ENCODE measurements at regions not wholly inside any gene's neighbourhood (a gene's known extent, or its start where the extent isn't known, plus 50 kb on each side); places are given as distances from the start of the nearest gene placed in this dataset.

DNA sequence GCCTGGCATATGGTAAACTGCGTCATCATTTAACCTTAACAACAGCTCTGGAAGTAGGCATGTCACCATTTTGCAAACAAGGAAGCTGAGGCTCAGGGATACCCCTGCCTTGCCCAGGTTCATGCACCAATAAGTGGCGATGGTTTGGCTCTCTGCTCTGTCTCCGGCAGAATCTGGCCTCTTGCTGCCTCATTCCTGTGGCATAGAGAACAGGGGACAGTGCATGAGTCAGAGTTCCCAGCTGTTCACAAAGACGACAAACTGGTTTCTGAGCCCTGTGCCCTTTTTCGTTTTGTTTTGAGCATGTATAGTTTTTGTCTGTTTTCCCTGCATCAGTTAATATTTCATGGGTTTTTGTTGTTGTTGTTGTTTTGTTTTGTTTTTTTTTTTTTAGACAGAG, 236.8 kb downstream of the OPA1 start:
- peak in 1 of 2 experiments; percentile 30 for DNase-seq

DNA sequence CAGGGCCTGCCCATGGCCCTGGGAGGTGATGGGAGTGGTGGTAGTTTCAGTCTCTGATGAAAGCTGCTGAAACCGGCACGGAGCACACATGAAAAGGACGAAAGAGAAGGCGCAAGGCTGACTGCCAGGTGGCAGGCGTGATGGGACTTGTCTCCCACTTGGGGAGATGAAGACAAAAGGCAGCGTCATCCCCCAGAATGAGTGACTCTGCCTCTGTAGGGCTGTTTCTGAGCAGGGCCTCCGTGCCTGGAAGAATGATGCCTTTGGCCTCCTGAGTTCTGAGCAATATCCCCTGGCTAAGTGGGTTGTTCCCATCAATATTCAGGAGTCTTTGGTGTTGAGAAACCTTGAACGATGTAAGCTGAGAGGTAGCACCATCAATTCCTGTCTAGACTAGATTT, 237.8 kb downstream of the OPA1 start:
- peak; percentile 22 to 31 for DNase-seq

DNA sequence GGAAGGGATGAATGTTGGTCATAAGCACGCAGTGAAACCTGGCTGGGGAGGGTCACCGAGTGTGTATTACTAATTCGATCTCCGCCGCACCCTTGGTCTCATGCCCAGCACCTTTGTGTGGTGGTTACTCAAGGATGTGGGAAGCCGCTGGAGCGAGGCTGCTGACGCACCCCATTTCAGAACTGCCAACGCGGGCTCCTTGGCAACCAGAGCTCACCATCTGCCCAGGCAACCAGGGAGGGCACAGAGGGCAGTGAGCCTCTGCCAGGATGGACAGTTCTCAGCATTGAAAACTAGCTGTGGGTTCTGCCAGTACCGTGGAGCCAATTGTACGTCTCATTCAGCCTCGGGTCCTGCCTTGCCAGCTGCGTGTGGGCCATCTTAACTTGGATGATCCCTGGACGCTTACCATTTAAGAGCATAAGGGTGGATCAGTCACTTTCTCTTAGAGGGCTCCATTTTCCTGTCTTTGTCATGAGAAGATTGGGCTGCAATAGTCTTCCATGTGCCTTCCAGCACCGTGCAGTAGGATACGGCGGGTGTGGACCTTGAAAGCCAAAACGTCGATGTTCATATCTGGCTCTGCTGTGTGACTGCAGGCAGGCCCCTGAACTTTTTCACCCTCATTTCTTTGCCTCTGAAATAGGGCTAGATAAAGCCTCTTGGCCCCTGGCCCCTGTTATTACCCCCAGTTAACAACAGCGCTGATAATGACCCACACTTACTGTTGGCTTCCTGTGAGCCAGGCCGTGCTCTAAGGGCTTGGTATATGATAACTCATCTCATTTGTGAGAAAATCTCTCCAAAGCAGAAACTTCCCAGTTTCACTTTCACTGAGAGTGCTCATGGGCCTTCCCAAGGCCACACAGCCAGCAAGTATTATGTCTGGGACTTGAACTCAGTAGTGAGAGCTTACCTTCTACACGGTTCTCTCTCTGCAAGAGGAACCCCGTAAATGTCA, 238.8 kb downstream of the OPA1 start:
- DNase-seq: peak; percentile 28 to 67

DNA sequence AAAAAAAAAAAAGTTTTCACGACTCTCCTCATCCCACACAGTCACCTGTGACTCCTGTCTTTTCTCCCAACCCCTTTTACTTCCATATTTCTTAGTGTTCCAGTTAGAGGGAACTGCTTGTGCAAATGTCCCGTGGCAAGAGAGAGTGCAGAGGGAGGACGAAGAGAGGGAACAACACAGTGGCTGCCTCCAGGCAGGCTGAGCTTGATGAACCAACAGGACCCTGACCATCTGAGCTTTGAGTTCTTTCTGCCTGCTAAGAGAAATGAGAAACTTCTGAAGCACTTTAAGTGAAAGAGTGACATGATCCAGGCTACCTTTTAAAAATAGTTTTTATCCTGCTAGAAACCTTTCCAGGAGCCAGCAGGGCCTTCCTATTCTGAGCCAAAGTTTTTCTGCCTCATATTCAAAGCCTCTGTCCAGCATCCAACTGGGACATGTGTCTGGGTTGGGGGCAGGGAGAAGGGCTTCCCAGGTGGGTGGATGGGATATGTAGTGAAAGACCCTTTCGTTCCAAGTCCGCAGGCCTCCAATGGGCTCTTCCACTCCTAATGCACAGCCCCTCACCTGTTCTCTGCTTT, 239.9 kb downstream of the OPA1 start:
- DNase-seq: no peak

DNA sequence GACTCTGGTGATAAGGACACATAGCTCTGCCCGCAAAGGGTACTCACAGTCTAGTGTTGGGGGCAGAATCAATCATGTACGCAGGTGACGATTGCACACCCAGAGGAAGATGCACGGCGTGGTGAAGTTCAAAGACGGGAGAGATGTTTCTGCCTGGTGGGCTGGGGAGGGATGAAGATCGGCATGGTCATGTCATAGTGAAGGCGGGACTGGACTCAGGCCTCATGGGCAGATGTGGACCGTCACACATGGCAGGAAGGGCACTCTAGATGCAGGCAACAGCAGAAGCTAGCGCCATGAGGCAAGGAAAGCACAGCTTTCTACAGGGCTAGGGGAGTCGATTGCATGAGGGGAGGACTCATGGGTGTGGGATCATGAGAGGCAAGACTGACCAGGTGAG, 240.6 kb downstream of the OPA1 start:
- DNase-seq: no peak

DNA sequence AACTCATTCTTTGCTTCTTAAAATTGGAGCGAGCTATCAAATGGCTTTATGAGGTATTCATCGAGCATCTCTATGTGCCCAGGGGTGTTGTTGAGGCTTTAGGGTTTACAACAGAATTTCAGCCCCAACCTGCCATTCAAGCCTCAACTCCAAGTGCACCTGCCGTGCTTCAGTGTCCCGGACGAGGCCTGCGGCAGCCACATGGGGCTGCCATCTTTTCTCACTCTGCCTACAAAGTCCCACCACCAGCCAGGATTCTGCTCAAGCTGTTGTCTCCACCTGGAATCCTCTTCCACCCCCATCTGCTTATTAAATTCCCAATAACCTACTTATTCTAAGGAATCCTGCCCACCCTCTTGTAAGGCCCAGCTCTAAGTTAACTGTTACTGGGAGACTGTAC, 242.4 kb downstream of the OPA1 start:
- no peak for DNase-seq

DNA sequence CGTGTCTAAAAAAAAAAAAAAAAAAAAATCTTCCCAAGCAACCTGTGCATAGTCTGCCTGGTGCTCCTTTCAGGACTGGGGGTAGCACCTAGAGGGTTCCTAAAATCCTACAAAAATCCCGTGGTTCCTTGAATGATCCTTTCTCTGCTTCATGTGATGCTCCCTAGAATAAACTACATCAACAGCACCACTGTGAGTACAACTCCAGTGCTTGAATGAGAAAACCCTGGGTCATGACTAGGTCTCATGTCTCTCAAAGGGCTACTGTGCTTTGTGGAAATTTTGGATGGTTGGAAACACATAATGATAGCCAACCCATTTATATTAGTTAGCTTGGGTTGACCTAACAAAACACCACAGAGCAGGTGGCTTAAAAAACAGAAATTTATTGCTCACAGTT, 243.5 kb downstream of the OPA1 start:
- no peak for DNase-seq

DNA sequence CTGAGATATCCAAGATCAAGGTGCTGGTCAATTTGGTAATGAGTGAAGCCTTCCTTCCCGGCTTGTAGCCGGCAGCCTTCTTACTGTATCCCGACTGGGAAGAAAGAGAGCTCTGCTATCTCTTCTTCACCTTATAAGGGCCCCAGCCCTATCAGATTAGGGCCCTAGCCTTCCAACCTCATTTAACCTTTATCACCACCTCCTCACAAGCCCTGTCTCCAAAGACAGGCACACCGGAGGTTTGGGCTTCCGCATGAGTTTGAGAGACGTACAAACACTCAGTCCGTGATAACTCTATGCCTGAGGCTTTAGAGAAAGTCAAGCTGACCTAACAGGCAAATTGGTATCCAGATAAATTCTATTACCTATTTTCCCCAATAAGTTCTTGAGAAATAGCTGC, 243.9 kb downstream of the OPA1 start:
- no peak for DNase-seq

DNA sequence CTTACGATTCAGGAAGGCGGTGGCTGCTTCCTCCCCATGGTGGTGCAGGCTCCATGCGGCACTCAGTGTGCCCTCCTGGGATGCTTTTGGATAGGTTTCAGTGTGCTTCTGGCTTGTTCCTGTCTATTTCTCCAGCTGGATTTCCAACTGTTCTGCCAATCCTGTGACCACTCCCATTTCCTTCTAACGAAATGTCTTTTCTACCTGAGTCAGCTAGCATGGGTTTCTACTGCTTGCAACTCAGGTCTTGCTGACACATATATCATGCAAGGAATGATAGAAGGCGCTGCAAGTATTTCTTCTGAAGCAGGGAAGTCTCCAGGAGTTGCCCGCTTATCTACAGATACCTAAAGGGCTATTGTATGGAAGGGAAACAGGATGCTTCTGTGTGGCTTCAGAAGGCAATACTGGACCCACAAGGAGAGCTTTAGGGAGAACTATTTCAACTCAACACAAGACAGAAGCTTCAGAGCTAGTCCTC, 244.4 kb downstream of the OPA1 start:
- DNase-seq: no peak

DNA sequence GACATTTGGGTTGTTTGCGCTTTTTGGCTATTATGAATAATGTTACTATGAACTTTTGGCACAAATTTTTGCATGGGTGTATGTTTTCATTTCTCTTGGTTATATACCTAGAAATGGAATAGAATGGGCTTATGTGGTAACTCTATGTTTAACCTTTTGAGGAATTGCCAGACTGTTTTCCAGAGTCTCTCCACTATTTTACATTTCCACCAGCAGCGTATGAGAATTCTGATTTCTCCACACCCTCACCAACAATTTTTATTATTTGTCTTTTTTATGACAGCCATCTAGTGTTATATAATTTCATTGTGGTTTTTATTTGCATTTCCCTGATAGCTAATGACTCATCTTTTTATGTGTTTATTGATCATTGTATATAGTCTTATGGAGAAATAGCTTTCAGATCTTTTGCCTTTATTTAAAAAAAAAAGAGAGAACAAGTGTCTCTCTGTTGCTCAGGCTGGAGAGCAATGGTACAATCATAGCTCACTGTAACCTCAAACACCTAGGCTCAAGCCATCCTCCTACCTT, 247.2 kb downstream of the OPA1 start:
- no peak for DNase-seq

DNA sequence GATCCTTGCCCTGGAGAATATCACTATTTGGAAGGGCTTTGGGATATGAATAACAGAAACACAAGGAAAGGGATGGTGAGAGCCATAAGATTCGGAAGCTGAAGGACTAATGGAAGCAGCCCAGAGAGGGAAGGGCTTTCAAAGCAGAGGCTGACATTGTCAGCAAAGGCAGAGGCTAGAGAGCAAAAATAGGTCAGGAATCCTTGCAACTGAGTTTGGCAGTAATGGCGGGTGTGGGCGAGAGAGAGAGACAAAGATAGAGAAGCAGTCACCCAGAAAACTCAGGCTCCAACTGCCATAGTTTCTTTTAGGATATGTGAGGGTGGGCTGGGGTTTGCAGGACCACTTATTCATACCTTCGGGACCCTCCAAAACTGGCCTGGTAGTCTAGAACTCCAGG, 248.6 kb downstream of the OPA1 start:
- no peak for DNase-seq

DNA sequence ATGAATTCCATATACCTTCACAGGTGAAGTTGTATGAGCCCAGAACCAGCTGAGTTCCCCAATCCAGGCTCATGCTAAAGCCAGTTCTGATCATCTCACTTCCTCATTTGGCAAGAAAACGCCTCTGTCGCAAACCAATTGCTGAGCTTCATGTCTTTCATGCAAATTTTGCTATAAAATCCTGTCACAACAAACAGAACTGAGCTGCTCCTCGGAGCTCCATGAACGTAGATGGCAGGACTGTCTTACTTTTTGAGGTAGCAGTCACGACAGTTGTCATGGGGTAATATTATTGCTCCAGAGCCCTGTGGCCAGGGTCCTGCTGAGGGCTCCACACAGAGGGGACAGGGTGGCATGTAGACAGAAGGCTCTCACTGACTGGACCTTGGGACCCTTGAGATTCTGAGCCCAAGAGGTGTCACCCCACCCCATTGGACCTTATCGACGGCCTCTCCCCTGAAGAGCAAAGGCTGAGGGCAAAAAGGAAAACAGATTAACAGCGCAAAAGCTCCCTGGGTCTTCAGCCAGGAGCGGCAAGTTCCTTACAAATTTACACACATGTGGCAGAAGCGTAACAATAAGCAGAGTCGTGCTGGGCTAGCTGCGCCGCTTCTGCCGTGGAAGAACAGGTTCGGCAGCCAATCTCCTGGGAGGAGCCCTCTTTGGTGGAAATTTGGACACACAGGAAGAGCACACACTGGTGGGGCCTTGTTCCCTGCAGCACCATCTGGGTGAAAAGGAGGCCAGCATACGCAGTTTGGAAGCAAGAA, 249.2 kb downstream of the OPA1 start:
- DNase-seq: no peak

DNA sequence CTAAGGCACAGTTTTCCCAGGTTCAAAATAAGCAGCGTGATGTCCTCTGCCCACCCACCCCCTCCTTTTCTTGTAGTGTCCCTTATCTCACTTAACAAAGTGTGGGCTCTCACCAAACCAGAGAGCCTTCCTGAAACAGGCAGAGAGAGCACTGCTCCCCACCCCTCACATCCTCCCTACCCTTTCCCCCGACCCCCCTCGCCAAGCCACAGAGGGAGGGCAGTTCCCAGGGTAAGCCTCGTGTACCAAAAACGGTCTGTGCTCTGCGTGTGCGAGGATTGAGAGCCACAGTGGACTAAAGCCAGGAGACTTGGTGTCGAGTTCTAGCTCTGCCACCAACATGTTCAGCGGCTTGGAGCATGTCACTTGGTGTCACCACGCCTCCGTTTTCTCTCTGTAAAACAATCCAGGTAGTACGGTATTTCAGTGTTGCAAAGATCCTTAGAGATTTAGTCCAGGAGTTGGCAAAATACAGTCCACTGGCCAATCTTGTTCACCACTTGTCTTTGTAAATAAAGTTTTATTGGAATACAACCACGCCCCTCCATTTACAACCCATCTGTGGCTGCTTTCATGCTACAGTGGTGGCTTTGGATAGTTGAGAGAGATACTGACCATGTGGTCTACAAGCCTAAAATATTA, 249.9 kb downstream of the OPA1 start:
- no peak for DNase-seq

DNA sequence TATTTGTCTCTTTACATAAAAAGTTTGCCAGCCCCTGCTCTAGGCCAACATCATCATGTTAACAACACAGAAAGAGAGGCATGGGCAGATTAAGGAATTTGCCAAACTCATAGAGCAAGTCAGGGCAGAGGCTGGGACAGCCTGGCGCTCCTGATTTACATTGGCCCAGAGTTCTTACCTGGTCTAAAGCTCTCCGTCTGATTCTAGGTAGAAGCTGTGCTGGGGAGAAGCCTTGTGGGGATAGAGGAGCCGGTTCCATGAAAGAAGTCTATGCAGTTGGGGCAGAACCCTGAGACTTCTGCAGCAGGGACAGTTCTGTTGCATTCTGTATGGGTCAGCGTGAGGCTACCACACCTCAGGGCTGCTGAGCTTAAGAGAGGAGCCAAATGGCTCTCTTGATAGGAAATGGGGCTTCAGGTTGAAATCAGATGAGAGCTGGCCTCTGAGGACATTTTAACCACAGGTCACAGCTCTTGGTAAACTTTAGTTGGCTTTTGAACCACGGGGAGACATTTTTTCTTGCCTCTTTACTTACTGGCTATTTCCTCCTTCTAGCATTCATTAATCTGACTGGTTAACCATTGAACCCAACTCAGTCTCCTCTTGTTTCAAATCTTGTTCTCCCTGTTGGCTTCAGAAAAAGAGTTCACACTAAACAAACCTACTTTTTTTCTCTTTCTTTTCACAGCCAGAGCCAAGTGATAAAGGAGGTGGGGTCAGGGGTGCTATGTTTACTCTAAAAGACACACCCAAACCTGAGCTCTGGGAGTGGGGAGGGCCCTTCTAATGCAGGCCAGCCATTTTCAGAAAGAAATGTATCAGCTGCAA, 250.7 kb downstream of the OPA1 start:
- DNase-seq: no peak

DNA sequence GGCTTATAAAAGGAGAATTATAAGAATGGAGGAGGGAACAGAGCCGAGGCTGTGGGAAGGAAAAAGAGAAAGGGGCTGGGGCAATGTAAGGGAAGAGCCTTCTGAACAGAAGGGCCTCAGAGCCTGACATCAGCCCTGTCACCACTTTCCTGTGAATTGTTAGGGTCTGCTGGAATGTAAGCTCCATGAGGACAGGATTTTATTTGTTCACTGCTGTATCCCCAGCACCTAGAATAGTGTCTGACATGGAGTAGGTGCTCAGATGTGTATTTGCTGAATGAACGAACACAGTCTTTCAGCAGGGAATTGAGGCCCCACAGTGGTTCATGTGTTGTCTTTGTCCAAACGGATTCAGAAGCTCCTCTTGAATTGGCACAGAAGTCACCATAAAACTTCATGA, 251.5 kb downstream of the OPA1 start:
- no peak for DNase-seq

DNA sequence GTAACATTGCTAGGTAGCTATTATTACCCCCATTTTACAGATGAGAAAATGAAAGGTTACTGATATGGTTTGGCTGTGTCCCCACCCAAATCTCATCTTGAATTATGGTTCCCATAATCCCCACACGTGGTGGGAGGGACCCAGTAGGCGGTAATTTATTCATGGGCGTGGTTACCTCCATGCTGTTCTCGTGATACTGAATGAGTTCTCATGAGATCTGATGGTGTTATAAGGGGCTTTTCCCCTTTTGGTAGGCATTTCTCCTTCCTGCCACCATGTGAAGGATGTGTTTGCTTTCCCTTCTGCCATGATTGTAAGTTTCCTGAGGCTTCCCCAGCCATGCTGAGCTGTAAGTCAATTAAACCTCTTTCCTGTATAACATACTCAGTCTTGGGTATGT, 252.1 kb downstream of the OPA1 start:
- DNase-seq: no peak

DNA sequence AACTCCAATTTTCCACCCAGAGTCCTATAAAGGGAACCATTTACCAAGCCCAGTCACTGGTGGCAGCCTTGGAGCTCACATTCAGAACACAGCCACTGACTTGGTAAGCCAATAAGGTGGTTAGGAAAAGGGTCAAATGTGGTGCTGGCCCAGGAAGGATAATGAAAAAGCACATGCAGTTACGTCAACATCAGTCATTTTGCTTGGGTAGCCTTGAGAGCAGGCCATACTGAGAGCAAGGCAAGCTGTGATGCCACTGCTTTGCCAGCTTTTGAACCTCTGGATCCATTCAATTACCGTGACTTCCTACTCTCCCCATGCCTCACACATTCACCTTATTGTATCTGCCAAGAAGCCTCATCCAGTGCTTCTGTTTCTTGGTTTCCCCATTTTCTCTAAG, 253.6 kb downstream of the OPA1 start:
- DNase-seq: no peak

DNA sequence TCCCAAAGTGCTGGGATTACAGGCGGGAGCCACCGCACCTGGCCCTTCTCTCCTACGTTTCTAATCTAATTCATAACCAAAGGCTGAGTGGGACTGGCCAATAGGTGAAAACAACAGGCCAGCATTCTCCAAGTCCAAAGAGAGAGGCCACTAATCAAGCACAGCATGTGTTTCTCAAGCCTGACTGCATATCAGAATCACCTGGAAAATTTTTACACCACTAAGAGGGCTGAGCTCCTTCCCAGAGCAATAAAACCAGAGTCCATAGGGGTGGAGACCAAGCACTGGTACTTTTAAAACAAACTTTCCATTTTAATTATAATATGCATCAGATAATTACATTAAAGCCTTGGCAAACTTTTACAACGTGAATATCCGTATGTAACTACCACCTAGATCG, 254.4 kb downstream of the OPA1 start:
- DNase-seq: no peak

DNA sequence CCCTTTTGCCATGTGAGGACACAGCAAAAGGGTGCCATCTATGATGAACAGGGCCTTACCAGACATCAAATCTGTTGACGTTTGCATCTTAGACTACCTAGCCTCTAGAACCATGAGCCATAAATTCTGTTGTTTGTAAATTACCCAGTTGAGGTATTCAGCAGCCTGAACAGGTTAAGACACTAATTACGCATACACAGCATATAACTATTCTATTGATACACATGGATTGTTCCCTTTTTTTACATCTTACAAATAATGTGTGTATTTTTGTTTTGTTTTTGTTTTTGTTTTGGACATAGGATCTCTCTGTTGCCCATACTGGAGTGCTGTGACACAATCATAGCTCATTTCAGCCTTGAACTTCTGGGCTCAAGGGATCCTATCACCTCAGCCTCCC, 255.5 kb downstream of the OPA1 start:
- DNase-seq: no peak

DNA sequence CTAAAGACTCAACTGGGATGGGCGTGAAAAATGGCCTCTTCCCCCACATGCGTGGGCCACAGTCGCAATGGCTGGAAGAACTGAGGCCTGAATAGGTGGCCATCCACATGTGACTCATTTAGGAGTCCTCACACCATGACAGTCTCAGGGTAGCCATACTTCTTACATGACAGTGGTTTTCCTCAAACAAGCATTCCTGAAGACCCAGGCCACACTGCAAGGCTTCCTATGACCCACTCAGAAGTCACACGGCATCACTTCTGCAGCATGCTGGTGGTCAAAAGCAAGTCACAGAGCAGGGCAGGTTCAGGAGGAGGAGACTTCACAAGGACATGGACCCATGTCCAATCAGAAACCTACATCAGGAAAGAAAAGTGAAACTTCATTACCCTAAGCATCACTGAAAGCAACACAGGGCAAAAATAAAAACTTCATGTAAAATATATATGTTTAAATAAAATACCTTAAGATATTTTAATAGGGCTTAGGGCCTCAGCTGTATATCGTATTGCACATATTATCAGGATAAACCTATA, 257.1 kb downstream of the OPA1 start:
- DNase-seq: no peak

DNA sequence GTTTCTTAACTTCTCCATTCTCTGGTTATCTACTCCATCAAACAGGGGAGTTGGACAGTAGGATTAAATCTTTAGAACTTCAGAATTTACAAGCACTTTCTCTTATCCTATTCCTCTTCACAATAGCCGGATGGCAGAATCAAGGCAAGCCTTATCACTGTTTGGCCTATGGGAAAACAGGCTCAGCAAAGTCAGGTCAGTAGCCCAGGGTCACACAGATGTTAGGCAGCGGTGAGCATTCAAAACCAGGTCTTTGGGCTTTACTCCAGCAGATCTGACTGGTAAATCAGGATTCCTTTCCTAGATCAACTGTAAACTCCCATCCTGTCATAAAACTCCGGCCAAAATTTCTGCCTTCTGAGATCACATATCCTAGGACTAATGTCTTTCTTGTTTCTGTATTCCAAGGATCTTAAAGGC, 258.4 kb downstream of the OPA1 start:
- no peak for DNase-seq

All from NCI-H446 (cell line).